Fibroblast of villous mesenchyme (primary cell): ENCODE measurements at regions not wholly inside any gene's neighbourhood (a gene's known extent, or its start where the extent isn't known, plus 50 kb on each side); places are given as distances from the start of the nearest gene placed in this dataset.

Experiments
- DNase-seq: peaks from one replicate; pipeline ENCODE4 v3.0.0-alpha.2; 2010; ENCODE audit warnings: low read depth
- H3K4me3 ChIP-seq: 2 replicates; pipeline ENCODE4 v1.5.1; 2011; ENCODE audit warnings: low read depth, mild to moderate bottlenecking, low read length
- CTCF ChIP-seq: IDR thresholded peaks from 2 replicates; pipeline ENCODE4 v1.5.1; 2012; ENCODE audit warnings: low read depth, mild to moderate bottlenecking, low read length; ENCODE audit not compliant: insufficient read depth

GRCh38 chr18:45139478-45139877, 458.8 kb downstream of the SETBP1 start:
- H3K4me3 ChIP-seq: no peak overlapping the region
- DNase-seq: no peak
- TF ChIP-seq CTCF: no peak

DNA sequence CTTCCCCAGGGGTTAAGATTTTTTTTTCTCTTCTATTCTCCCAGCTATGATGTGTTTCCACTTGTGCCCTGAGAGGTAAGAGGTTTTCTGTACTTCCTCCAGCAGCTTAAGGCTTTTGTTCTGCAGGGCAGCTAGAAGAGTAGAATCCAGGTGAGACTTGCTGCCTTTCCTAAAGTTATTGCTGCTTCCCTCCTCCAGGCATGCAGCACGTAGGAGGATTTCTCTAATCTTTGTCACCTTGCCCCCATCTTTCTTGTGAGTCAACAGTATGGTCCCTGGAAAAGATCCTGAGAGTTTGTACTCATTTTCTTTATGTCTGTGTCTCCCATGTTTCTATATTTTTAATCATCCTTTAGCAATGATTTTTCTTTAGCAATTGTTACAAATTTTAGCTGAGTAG, 462.2 kb downstream of the SETBP1 start:
- no peak overlapping the region for H3K4me3 ChIP-seq
- TF ChIP-seq CTCF: no peak
- no peak for DNase-seq

DNA sequence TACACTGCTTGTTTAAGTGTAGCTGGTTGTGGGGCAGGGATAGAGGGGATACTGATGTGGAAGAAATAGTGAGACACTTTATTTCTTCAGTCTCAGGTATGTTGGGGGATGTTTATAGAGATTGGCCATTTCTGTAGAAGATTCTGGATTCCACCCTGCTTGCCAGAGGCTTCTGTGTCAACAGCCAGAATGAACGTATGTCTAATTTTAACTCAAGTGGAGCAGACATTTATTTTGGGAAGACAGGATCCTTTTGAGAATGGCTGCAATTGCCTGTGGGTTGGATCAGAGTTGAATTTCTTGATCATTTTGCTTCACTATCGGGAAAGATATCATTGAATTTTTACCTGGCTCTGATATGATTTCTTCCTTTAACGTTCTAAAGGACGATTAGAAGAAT, 465.6 kb upstream of the SLC14A2 start:
- TF ChIP-seq CTCF: no peak
- no peak overlapping the region for H3K4me3 ChIP-seq
- DNase-seq: no peak

GRCh38 chr18:45151645-45152044, 463.6 kb upstream of the SLC14A2 start:
- H3K4me3 ChIP-seq: no peak overlapping the region
- TF ChIP-seq CTCF: no peak
- no peak for DNase-seq

- no peak for DNase-seq
These were observed 459.8 kb upstream of the SLC14A2 start for GRCh38 chr18:45155526-45155925.

DNA sequence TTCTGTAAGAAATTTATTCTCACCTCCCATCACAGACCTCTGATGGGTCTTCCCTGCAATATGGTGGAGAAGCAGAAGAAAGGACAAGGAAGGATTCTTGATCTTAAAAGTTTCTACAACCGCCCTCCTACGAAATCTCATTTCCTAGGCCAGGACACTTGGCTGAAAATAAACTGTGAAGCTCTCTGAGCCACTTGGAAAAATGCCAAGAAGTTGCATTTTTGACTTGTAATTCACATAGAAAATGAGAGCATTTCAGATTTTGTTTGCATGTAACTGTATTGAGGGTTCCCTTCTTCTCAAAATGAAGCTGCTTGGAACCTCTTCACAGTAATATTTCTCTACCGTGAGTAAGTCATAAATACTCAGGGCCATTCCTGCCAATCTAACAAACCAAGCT, 458.3 kb upstream of the SLC14A2 start:
- peak; percentile 25 for DNase-seq
- TF ChIP-seq CTCF: no peak
- no peak overlapping the region for H3K4me3 ChIP-seq

More at GRCh38 chr18:45155526-45155925, 459.8 kb upstream of the SLC14A2 start:
- H3K4me3 ChIP-seq: no peak overlapping the region
- no peak for TF ChIP-seq CTCF

- no peak for DNase-seq
- no peak overlapping the region for H3K4me3 ChIP-seq
- no peak for TF ChIP-seq CTCF
These were observed 457.7 kb upstream of the SLC14A2 start for GRCh38 chr18:45157576-45157975.
